HepG2 (cell line): ENCODE measurements at regions not wholly inside any gene's neighbourhood (a gene's known extent, or its start where the extent isn't known, plus 50 kb on each side); places are given as distances from the start of the nearest gene placed in this dataset.

Experiments
- ATF7-NPFF ChIP-seq: sonication (generic); formaldehyde crosslinking; IDR thresholded peaks from 2 replicates; pipeline ENCODE4 v1.8.1; 2023; ENCODE audit warnings: mild to moderate bottlenecking, low read depth, missing genetic modification reagents, moderate library complexity
- CEBPG ChIP-seq: IDR thresholded peaks from 2 replicates; pipeline ENCODE4 v1.6.1; 2016
- ELF3 ChIP-seq: IDR thresholded peaks from 2 replicates; pipeline ENCODE4 v1.6.1; 2016; ENCODE audit warnings: missing genetic modification reagents, missing compliant biosample characterization
- EP300 ChIP-seq, 3 experiments: sonication (generic) in 1 of 3; formaldehyde crosslinking in 1 of 3; IDR thresholded peaks; 2 replicates each; pipeline versions ENCODE4 v1.5.1 to v1.6.1; 2011 to 2020; ENCODE audit warnings: low read depth in 2 of 3, low read length in 2 of 3, borderline replicate concordance in 1 of 3, improper control_type of control experiment in 1 of 3, mild to moderate bottlenecking in 1 of 3, missing genetic modification reagents in 1 of 3, moderate library complexity in 1 of 3
- FOXK1 ChIP-seq: sonication (generic); formaldehyde crosslinking; IDR thresholded peaks from 2 replicates; pipeline ENCODE4 v1.4.0; 2020; ENCODE audit warnings: low read depth, missing genetic modification reagents, borderline replicate concordance
- PPARG ChIP-seq: conservative IDR thresholded peaks from 2 replicates; pipeline ENCODE4 v1.6.1; 2016; ENCODE audit warnings: missing biosample characterization, missing genetic modification reagents
- THAP11 ChIP-seq: IDR thresholded peaks from 2 replicates; pipeline ENCODE4 v1.6.1; 2016; ENCODE audit warnings: missing biosample characterization, missing genetic modification reagents
- YEATS2 ChIP-seq: sonication (generic); formaldehyde crosslinking; IDR thresholded peaks from 2 replicates; pipeline ENCODE4 v1.4.0; 2020; ENCODE audit warnings: missing genetic modification reagents, borderline replicate concordance
- ZMYM4 ChIP-seq: sonication (generic); formaldehyde crosslinking; IDR thresholded peaks from 2 replicates; pipeline ENCODE4 v1.8.1; 2023; ENCODE audit warnings: mild to moderate bottlenecking, missing genetic modification reagents
- TF ChIP-seq, protein P1 (sequence below): sonication (generic); formaldehyde crosslinking; IDR thresholded peaks from 2 replicates; pipeline ENCODE4 v1.5.0; 2020; ENCODE audit warnings: mild to moderate bottlenecking, missing genetic modification reagents
- TF ChIP-seq, protein P2 (sequence below): IDR thresholded peaks from 2 replicates; pipeline ENCODE4 v1.4.0; 2020; ENCODE audit warnings: mild to moderate bottlenecking, missing genetic modification reagents
- TF ChIP-seq, protein P3 (sequence below): sonication (generic); formaldehyde crosslinking; IDR thresholded peaks from 2 replicates; pipeline ENCODE4 v1.4.0; 2020; ENCODE audit warnings: mild to moderate bottlenecking, missing genetic modification reagents

DNA sequence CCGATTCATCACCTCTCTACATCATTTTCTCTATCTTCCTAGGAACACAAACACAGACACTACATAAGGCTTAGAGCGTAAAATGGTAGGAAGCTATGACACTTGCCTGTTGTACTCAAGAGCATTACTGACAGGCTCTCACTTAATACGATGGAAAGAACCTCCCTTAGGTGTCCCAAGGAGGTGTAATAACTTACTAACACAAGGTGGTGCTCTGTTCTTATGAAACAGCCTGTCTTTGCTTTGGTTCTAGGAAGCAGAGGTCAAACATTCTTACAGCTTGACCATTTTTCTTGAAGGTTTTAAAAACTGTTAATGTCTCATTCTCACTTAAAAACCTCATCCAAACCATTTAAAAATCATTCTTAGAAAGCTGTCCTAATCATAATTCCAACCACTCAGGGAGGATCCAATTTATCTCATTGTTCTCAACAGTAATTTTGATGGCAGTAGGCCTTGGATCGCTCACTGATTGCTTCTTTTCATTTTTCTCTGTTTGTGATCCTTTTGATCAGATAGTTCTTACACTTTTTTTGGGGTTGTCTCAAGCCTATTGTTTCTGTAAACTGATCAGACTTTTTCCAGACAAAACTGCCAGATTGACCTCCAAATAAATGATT lies 317.8 kb upstream of the AGTR1 start (continued):
- TF ChIP-seq, protein P1, sequence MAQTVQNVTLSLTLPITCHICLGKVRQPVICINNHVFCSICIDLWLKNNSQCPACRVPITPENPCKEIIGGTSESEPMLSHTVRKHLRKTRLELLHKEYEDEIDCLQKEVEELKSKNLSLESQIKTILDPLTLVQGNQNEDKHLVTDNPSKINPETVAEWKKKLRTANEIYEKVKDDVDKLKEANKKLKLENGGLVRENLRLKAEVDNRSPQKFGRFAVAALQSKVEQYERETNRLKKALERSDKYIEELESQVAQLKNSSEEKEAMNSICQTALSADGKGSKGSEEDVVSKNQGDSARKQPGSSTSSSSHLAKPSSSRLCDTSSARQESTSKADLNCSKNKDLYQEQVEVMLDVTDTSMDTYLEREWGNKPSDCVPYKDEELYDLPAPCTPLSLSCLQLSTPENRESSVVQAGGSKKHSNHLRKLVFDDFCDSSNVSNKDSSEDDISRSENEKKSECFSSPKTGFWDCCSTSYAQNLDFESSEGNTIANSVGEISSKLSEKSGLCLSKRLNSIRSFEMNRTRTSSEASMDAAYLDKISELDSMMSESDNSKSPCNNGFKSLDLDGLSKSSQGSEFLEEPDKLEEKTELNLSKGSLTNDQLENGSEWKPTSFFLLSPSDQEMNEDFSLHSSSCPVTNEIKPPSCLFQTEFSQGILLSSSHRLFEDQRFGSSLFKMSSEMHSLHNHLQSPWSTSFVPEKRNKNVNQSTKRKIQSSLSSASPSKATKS: no peak
- no peak for TF ChIP-seq ATF7-NPFF (CRISPR knock-in tag)
- peak; percentile 27; the same call in 1 of the 2 replicates for TF ChIP-seq ZMYM4 (CRISPR knock-in tag)
- TF ChIP-seq CEBPG: 0 out of 2 replicates have a peak, but pooled peaks have one; percentile 22
- peak; percentile 42; the same call in 1 of the 2 replicates for TF ChIP-seq ELF3 (CRISPR knock-in tag)
- TF ChIP-seq FOXK1: 0 out of 2 replicates have a peak, but pooled peaks have one; percentile 13
- TF ChIP-seq THAP11: 0 out of 2 replicates have a peak, but pooled peaks have one; percentile 24
- peak in 1 of 2 experiments; percentile 15; a peak in 1 of 4 replicates for TF ChIP-seq EP300 (IDR thresholded peaks at IDR 0.05; ENCODE audit: low read depth in 2 of 2, low read length in 2 of 2)
- no peak for TF ChIP-seq EP300 (CRISPR knock-in tag; IDR thresholded peaks at IDR 0.05; ENCODE audit: borderline replicate concordance)
- TF ChIP-seq, protein P2, sequence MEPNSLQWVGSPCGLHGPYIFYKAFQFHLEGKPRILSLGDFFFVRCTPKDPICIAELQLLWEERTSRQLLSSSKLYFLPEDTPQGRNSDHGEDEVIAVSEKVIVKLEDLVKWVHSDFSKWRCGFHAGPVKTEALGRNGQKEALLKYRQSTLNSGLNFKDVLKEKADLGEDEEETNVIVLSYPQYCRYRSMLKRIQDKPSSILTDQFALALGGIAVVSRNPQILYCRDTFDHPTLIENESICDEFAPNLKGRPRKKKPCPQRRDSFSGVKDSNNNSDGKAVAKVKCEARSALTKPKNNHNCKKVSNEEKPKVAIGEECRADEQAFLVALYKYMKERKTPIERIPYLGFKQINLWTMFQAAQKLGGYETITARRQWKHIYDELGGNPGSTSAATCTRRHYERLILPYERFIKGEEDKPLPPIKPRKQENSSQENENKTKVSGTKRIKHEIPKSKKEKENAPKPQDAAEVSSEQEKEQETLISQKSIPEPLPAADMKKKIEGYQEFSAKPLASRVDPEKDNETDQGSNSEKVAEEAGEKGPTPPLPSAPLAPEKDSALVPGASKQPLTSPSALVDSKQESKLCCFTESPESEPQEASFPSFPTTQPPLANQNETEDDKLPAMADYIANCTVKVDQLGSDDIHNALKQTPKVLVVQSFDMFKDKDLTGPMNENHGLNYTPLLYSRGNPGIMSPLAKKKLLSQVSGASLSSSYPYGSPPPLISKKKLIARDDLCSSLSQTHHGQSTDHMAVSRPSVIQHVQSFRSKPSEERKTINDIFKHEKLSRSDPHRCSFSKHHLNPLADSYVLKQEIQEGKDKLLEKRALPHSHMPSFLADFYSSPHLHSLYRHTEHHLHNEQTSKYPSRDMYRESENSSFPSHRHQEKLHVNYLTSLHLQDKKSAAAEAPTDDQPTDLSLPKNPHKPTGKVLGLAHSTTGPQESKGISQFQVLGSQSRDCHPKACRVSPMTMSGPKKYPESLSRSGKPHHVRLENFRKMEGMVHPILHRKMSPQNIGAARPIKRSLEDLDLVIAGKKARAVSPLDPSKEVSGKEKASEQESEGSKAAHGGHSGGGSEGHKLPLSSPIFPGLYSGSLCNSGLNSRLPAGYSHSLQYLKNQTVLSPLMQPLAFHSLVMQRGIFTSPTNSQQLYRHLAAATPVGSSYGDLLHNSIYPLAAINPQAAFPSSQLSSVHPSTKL (CRISPR knock-in tag): peak; percentile 46; the same call in 1 of the 2 replicates
- TF ChIP-seq, protein P3, sequence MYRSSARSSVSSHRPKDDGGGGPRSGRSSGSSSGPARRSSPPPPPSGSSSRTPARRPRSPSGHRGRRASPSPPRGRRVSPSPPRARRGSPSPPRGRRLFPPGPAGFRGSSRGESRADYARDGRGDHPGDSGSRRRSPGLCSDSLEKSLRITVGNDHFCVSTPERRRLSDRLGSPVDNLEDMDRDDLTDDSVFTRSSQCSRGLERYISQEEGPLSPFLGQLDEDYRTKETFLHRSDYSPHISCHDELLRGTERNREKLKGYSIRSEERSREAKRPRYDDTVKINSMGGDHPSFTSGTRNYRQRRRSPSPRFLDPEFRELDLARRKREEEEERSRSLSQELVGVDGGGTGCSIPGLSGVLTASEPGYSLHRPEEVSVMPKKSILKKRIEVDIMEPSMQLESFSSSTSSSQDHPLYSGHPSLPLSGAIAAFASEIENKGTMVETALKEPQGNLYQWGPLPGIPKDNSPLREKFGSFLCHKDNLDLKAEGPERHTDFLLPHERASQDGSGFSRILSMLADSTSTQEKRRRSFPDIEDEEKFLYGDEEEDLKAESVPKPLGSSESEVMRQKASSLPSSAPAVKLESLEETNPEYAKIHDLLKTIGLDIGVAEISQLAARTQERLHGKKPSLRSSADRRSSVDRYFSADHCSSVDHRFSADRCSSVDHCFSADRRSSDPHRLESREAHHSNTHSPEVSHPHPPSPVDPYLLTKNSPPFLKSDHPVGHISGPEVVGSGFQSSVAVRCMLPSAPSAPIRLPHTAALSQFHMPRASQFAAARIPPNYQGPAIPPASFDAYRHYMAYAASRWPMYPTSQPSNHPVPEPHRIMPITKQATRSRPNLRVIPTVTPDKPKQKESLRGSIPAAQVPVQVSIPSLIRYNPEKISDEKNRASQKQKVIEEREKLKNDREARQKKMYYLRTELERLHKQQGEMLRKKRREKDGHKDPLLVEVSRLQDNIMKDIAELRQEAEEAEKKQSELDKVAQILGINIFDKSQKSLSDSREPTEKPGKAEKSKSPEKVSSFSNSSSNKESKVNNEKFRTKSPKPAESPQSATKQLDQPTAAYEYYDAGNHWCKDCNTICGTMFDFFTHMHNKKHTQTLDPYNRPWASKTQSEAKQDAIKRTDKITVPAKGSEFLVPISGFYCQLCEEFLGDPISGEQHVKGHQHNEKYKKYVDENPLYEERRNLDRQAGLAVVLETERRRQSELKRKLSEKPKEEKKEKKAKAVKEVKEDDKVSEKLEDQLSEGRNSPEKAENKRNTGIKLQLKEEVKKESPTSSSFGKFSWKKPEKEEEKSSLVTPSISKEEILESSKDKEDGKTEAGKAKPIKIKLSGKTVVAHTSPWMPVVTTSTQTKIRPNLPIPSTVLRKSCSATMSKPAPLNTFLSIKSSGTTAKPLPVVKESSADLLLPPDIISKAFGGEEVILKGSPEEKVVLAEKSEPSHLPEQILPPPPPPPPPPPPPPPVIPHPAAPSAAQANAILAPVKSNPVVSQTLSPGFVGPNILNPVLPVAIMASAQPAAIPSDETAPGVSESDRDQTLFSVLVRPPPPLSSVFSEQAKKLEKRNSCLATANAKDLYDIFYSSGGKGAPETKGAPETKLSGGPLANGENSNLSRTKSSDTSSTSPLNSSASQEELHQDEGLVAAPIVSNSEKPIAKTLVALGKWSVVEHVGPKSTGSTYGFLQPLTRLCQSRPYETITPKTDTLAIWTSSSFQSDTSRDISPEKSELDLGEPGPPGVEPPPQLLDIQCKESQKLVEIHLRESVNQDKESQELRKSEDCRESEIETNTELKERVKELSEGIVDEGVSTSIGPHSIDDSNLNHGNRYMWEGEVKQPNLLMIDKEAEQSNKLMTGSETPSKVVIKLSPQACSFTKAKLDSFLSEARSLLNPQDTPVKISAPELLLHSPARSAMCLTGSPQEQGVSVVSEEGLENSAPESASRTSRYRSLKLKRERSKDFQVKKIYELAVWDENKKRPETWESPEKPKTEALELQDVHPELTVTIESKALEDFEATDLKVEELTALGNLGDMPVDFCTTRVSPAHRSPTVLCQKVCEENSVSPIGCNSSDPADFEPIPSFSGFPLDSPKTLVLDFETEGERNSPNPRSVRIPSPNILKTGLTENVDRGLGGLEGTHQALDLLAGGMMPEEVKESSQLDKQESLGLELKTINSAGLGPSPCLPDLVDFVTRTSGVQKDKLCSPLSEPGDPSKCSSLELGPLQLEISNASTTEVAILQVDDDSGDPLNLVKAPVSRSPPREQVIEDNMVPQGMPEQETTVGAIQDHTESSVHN (CRISPR knock-in tag): no peak
- 0 out of 2 replicates have a peak, but pooled peaks have one; percentile 34 for TF ChIP-seq PPARG (CRISPR knock-in tag)
- TF ChIP-seq YEATS2 (CRISPR knock-in tag): no peak
